ENCODE measurements at regions not wholly inside any gene's neighbourhood (a gene's known extent, or its start where the extent isn't known, plus 50 kb on each side); places are given as distances from the start of the nearest gene placed in this dataset.

DNA sequence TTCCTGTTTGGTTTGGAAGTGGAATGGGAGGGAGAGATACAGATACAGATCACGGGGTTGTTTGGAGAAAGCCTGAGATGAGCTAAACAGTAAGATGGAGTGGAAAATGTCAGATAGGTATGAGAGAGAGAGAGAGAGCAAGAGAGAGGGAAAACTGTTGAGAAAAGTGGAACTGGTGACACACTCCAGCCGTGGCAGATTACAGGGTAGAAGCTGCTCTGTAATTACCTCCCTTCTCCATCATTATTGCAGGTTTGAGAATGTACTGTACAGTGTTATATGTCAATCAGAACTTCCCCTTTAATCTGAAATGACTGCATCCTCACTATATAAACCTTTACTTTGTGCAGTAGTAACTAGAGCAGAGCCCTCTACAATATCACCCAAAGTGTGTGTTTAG is 74.5 kb upstream of the WWC1 start:
- TF ChIP-seq, protein P1, sequence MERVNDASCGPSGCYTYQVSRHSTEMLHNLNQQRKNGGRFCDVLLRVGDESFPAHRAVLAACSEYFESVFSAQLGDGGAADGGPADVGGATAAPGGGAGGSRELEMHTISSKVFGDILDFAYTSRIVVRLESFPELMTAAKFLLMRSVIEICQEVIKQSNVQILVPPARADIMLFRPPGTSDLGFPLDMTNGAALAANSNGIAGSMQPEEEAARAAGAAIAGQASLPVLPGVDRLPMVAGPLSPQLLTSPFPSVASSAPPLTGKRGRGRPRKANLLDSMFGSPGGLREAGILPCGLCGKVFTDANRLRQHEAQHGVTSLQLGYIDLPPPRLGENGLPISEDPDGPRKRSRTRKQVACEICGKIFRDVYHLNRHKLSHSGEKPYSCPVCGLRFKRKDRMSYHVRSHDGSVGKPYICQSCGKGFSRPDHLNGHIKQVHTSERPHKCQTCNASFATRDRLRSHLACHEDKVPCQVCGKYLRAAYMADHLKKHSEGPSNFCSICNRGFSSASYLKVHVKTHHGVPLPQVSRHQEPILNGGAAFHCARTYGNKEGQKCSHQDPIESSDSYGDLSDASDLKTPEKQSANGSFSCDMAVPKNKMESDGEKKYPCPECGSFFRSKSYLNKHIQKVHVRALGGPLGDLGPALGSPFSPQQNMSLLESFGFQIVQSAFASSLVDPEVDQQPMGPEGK (CRISPR knock-in tag; IDR thresholded peaks at IDR 0.05; ENCODE audit: borderline replicate concordance): no peak
- TF ChIP-seq ZFP3 (CRISPR knock-in tag; IDR thresholded peaks at IDR 0.05) (no peak), SNAI2 (CRISPR knock-in tag; IDR thresholded peaks at IDR 0.05) (no peak), ZFP30 (CRISPR knock-in tag; IDR thresholded peaks at IDR 0.05) (no peak), ISL1 (CRISPR knock-in tag; IDR thresholded peaks at IDR 0.05) (no peak), CREB5 (CRISPR knock-in tag; IDR thresholded peaks at IDR 0.05; ENCODE audit: low read depth) (no peak), ZC3H10 (CRISPR knock-in tag; IDR thresholded peaks at IDR 0.05) (no peak), ESRRG (CRISPR knock-in tag; IDR thresholded peaks at IDR 0.05) (no peak)
- TF ChIP-seq, protein P2, sequence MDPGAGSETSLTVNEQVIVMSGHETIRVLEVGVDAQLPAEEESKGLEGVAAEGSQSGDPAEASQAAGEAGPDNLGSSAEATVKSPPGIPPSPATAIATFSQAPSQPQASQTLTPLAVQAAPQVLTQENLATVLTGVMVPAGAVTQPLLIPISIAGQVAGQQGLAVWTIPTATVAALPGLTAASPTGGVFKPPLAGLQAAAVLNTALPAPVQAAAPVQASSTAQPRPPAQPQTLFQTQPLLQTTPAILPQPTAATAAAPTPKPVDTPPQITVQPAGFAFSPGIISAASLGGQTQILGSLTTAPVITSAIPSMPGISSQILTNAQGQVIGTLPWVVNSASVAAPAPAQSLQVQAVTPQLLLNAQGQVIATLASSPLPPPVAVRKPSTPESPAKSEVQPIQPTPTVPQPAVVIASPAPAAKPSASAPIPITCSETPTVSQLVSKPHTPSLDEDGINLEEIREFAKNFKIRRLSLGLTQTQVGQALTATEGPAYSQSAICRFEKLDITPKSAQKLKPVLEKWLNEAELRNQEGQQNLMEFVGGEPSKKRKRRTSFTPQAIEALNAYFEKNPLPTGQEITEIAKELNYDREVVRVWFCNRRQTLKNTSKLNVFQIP (CRISPR knock-in tag; IDR thresholded peaks at IDR 0.05; ENCODE audit: borderline replicate concordance, low read depth): no peak
- ATAC-seq: no peak

GRCh38 chr5:168217497-168217896 is 73.9 kb upstream of the WWC1 start:
- ATAC-seq: no peak
- TF ChIP-seq PPARA (CRISPR knock-in tag; IDR thresholded peaks at IDR 0.05; ENCODE audit: borderline replicate concordance) (no peak), ESRRG (CRISPR knock-in tag; IDR thresholded peaks at IDR 0.05) (no peak), GLIS3 (CRISPR knock-in tag; IDR thresholded peaks at IDR 0.05) (no peak)

GRCh38 chr5:168218746-168219145 is 72.7 kb upstream of the WWC1 start:
- ATAC-seq: no peak
- no peak for TF ChIP-seq ZC3H10 (CRISPR knock-in tag; IDR thresholded peaks at IDR 0.05)
- no peak for TF ChIP-seq ARNTL (CRISPR knock-in tag; IDR thresholded peaks at IDR 0.05; ENCODE audit: borderline replicate concordance, low read depth)
- no peak for TF ChIP-seq ZNF8 (CRISPR knock-in tag; IDR thresholded peaks at IDR 0.05)
- TF ChIP-seq, protein P3, sequence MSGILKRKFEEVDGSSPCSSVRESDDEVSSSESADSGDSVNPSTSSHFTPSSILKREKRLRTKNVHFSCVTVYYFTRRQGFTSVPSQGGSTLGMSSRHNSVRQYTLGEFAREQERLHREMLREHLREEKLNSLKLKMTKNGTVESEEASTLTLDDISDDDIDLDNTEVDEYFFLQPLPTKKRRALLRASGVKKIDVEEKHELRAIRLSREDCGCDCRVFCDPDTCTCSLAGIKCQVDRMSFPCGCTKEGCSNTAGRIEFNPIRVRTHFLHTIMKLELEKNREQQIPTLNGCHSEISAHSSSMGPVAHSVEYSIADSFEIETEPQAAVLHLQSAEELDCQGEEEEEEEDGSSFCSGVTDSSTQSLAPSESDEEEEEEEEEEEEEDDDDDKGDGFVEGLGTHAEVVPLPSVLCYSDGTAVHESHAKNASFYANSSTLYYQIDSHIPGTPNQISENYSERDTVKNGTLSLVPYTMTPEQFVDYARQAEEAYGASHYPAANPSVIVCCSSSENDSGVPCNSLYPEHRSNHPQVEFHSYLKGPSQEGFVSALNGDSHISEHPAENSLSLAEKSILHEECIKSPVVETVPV (CRISPR knock-in tag; IDR thresholded peaks at IDR 0.05): no peak
- no peak for TF ChIP-seq ZFP30 (CRISPR knock-in tag; IDR thresholded peaks at IDR 0.05)

DNA sequence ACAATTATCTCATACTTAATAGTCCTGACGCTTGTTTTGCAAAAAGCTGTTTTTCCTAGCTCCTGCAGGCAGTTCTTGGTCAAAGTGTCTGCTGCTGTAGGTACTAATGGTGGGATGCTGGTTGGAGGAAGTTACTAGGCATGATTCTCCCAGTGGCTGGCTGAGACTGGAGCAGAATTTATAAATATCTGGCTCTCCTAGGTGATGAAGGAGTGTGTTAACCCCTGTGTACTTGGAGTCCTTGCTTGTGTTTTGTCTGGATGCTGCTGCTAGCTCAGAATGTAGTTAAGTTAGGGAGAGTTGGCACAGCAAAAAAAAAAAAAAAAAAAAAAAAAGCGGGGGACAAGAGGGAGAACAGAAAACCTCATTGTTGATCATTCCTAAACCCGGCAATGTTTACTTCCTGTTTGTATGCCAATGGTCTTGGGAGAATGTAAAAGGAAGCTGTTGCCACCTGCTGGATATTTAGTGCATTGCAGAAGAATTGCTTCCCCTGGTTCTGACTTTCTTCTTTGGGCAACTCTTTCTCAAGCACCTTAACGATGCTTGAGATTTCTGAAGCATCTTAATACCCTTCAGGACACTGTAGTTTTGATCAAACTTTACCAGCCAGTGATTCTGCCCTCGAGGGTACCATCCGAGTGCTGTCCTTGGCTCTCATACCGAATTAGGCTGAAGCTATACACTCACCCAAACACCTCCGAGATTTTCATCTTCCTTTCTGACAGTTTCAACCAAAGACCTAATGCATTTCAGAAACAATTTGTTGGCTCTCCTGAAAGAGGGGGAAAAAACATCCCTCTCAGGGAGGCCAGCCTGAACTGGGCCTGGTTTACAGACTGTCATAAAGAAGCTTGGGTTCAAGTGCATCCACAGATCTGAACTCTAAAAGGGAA is 71.7 kb upstream of the WWC1 start:
- peak; percentile 90 for ATAC-seq

More for the DNA sequence above, 71.7 kb upstream of the WWC1 start:
- no peak for TF ChIP-seq ZC3H10 (CRISPR knock-in tag; IDR thresholded peaks at IDR 0.05)
- TF ChIP-seq ZNF8 (CRISPR knock-in tag; IDR thresholded peaks at IDR 0.05): no peak
- TF ChIP-seq ZNF565 (CRISPR knock-in tag; conservative IDR thresholded peaks at IDR 0.05; ENCODE audit: low read depth): no peak
- no peak for TF ChIP-seq ARNTL (CRISPR knock-in tag; IDR thresholded peaks at IDR 0.05; ENCODE audit: borderline replicate concordance, low read depth)
- TF ChIP-seq ISL1 (CRISPR knock-in tag; IDR thresholded peaks at IDR 0.05): no peak
- TF ChIP-seq ESRRG (CRISPR knock-in tag; IDR thresholded peaks at IDR 0.05): no peak
- no peak for TF ChIP-seq ZFP3 (CRISPR knock-in tag; IDR thresholded peaks at IDR 0.05)
- no peak for TF ChIP-seq RARB (CRISPR knock-in tag; IDR thresholded peaks at IDR 0.05)
- TF ChIP-seq BACH2 (CRISPR knock-in tag; IDR thresholded peaks at IDR 0.05; ENCODE audit: borderline replicate concordance): no peak
- no peak for TF ChIP-seq TCF4 (CRISPR knock-in tag; IDR thresholded peaks at IDR 0.05; ENCODE audit: borderline replicate concordance)
- TF ChIP-seq SNAI2 (CRISPR knock-in tag; IDR thresholded peaks at IDR 0.05): no peak
- no peak for TF ChIP-seq CSDC2 (CRISPR knock-in tag; IDR thresholded peaks at IDR 0.05)
- TF ChIP-seq CREB5 (CRISPR knock-in tag; IDR thresholded peaks at IDR 0.05; ENCODE audit: low read depth): no peak
- no peak for TF ChIP-seq GLIS3 (CRISPR knock-in tag; IDR thresholded peaks at IDR 0.05)
- TF ChIP-seq PPARA (CRISPR knock-in tag; IDR thresholded peaks at IDR 0.05; ENCODE audit: borderline replicate concordance): no peak
- TF ChIP-seq OSR1 (CRISPR knock-in tag; IDR thresholded peaks at IDR 0.05): no peak
- TF ChIP-seq, protein P3 (CRISPR knock-in tag; IDR thresholded peaks at IDR 0.05): no peak
- no peak for TF ChIP-seq ZFP30 (CRISPR knock-in tag; IDR thresholded peaks at IDR 0.05)

Data from SK-N-SH treated with all-trans-retinoic acid at 6 μM for 48 hours (cell line).